Suprapubic skin (tissue), 3 donors: ENCODE measurements at regions not wholly inside any gene's neighbourhood (a gene's known extent, or its start where the extent isn't known, plus 50 kb on each side); places are given as distances from the start of the nearest gene placed in this dataset.

Experiments used
- POLR2AphosphoS5 ChIP-seq, 3 donors: sonication (generic); formaldehyde crosslinking; IDR thresholded peaks; one replicate each; pipeline ENCODE4 v1.6.1; 2017; ENCODE audit warnings: antibody characterized with exemption in 3 of 3
- TF ChIP-seq, protein P1 (sequence below), 2 donors: fragments of 200-600 bp in 1 of 2; fragments of 450-650 bp in 1 of 2; sonication (generic) in 1 of 2; IDR thresholded peaks; one replicate each; pipeline ENCODE4 v1.5.1; 2016 to 2019; ENCODE audit warnings: antibody characterized with exemption in 2 of 2, mild to moderate bottlenecking in 1 of 2, moderate library complexity in 1 of 2

DNA sequence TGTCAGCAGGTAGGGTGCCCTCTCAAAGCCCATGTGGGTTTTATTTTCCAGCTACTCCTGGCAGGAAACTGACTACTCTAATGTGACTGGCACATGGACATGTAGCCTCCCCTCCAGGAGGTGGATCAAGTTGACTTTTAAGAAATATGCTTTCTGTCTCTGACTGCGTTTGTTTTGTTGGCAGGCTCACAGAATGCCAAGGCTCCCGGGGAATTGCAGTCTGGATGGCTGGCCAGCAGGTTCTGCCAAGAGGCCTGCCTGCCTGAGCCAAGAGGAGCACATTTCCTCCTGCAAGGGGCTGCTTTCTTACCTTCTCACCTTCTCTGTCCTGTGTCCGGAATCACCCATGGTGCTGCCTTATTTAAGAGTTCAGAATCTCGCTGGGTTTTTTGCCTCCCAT lies 217.3 kb upstream of the ERCC4 start:
- TF ChIP-seq, protein P1, sequence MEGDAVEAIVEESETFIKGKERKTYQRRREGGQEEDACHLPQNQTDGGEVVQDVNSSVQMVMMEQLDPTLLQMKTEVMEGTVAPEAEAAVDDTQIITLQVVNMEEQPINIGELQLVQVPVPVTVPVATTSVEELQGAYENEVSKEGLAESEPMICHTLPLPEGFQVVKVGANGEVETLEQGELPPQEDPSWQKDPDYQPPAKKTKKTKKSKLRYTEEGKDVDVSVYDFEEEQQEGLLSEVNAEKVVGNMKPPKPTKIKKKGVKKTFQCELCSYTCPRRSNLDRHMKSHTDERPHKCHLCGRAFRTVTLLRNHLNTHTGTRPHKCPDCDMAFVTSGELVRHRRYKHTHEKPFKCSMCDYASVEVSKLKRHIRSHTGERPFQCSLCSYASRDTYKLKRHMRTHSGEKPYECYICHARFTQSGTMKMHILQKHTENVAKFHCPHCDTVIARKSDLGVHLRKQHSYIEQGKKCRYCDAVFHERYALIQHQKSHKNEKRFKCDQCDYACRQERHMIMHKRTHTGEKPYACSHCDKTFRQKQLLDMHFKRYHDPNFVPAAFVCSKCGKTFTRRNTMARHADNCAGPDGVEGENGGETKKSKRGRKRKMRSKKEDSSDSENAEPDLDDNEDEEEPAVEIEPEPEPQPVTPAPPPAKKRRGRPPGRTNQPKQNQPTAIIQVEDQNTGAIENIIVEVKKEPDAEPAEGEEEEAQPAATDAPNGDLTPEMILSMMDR (IDR thresholded peaks at IDR 0.05), result no peak
- no peak for TF ChIP-seq POLR2AphosphoS5 (IDR thresholded peaks at IDR 0.05)
